Right lobe of liver (tissue), 6 donors: ENCODE measurements at regions not wholly inside any gene's neighbourhood (a gene's known extent, or its start where the extent isn't known, plus 50 kb on each side); places are given as distances from the start of the nearest gene placed in this dataset.

ENCODE experiments used
- ATAC-seq, 4 donors: fragments of 200-7000 bp; cut with Tn5 transposase; one replicate each; pipeline ENCODE4 v1.9.1; 2020; ENCODE audit warnings: mild to moderate bottlenecking in 4 of 4, moderate library complexity in 4 of 4
- DNase-seq, 3 donors: peaks; one replicate each; pipeline ENCODE4 v3.0.0-alpha.2; 2020
- H3K27ac ChIP-seq, 3 donors: fragments of 200-600 bp; one replicate each; pipeline ENCODE4 v1.8.0; 2022
- H3K27me3 ChIP-seq, 2 donors: fragments of 200-600 bp; one replicate each; pipeline ENCODE4 v1.8.0; 2022
- H3K36me3 ChIP-seq, 4 donors: fragments of 200-600 bp; sonication (generic) in 1 of 4; one replicate each; pipeline versions ENCODE4 v1.5.1 to v1.8.0; 2017 to 2022; ENCODE audit warnings: control low read depth in 1 of 4
- H3K4me1 ChIP-seq, 4 donors: fragments of 200-600 bp; sonication (generic) in 1 of 4; one replicate each; pipeline versions ENCODE4 v1.5.1 to v1.8.0; 2017 to 2022; ENCODE audit warnings: control low read depth in 1 of 4
- H3K4me3 ChIP-seq, 3 donors: fragments of 200-600 bp; one replicate each; pipeline ENCODE4 v1.8.0; 2022
- H3K9me3 ChIP-seq, 4 donors: fragments of 200-600 bp; sonication (generic) in 1 of 4; one replicate each; pipeline versions ENCODE4 v1.5.1 to v1.8.0; 2017 to 2022; ENCODE audit warnings: control low read depth in 1 of 4
- POLR2A ChIP-seq: fragments of 450-650 bp; IDR thresholded peaks from one replicate; pipeline ENCODE4 v1.6.1; 2017; ENCODE audit warnings: antibody characterized with exemption, mild to moderate bottlenecking
- WGBS: methylation state at CpG from one replicate; pipeline ENCODE4 v1.1.6; 2018; ENCODE audit warnings: low coverage, low lambda C conversion rate; ENCODE audit not compliant: insufficient coverage; ENCODE audit errors: missing lambda C conversion rate; 5-methylcytosine and 5-hydroxymethylcytosine counted together
- intact Hi-C, 2 donors: fragments of 100-400 bp; cut with DNase I; formaldehyde crosslinking; loops; one replicate each; pipeline versions ENCODE4 v1.11.2 to v1.14.1; 2022
- TF ChIP-seq, protein P1 (sequence below), 4 donors: fragments of 200-600 bp in 3 of 4; fragments of 450-650 bp in 1 of 4; IDR thresholded peaks; one replicate each; pipeline versions ENCODE4 v1.5.1 to v1.8.0; 2016 to 2022; ENCODE audit warnings: antibody characterized with exemption in 4 of 4, mild to moderate bottlenecking in 2 of 4
- donor health status: DM: no; HTN: yes; CAD: no.
- donor health status: DM: no; HTN: no; CAD: no.
- donor health status: DM: no; HTN: no; CAD: no.
- donor health status: DM: no; HTN: yes; CAD: no.
- donor health status: DM: no; HTN: yes; CAD: no.

DNA sequence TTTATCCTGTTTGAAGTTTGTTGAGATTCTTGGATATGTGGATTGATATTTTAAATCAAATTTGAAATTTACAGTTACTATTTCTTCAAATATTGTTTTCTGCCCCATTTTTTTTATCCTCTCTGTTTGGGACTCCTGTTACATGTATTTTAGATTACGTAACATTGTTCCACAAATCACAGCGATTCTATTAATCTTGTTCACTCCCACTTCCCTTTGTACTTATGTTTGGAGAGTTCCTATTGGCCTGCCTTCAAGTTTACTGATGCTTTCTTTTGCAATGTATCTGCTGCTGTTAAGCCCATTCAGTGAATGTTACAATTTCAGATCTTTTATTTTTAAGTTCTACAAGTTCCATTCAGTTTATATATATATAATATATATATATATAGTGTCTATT is 288.3 kb upstream of the TNRC6C start:
- intact Hi-C loops = no loop called here
- H3K4me3 ChIP-seq = no peak overlapping the region
- 81% methylated on average over 2 of the region's 2 CpGs for WGBS
- DNase-seq (no peak), ATAC-seq (no peak)
- H3K27me3 ChIP-seq = no peaks in the 10 kb centered on the region
- H3K9me3 ChIP-seq = peaks cover 0 to 6% (median 0%) of the 10 kb centered on the region in 4 donors
- H3K4me1 ChIP-seq = no peaks in the 10 kb centered on the region
- TF ChIP-seq, protein P1, sequence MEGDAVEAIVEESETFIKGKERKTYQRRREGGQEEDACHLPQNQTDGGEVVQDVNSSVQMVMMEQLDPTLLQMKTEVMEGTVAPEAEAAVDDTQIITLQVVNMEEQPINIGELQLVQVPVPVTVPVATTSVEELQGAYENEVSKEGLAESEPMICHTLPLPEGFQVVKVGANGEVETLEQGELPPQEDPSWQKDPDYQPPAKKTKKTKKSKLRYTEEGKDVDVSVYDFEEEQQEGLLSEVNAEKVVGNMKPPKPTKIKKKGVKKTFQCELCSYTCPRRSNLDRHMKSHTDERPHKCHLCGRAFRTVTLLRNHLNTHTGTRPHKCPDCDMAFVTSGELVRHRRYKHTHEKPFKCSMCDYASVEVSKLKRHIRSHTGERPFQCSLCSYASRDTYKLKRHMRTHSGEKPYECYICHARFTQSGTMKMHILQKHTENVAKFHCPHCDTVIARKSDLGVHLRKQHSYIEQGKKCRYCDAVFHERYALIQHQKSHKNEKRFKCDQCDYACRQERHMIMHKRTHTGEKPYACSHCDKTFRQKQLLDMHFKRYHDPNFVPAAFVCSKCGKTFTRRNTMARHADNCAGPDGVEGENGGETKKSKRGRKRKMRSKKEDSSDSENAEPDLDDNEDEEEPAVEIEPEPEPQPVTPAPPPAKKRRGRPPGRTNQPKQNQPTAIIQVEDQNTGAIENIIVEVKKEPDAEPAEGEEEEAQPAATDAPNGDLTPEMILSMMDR (IDR thresholded peaks at IDR 0.05) = no peak
- no peak for TF ChIP-seq POLR2A
- H3K27ac ChIP-seq = no peak overlapping the region
- no peaks in the 10 kb centered on the region for H3K36me3 ChIP-seq

DNA sequence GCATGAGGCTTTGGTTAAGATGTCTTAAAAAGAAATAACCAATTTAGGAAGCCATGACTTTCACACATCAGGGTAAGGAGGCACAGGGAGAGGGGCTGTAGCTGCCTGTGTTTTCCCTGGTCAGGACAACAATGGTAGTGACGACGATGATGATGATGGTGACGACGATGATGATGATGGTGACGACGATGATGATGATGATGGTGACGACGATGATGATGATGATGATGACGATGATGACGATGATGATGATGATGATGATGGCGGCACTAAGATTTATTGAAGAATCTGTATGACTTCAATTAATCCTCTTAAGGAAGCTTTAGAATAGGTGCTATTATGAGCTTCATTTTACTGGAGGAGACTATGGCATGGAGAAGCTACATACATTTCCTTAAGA is 284.1 kb upstream of the TNRC6C start:
- no peaks in the 10 kb centered on the region for H3K36me3 ChIP-seq
- ATAC-seq = no peak
- no peaks in the 10 kb centered on the region for H3K4me1 ChIP-seq
- H3K4me3 ChIP-seq = no peak overlapping the region
- no peaks in the 10 kb centered on the region for H3K9me3 ChIP-seq
- TF ChIP-seq POLR2A = no peak
- TF ChIP-seq, protein P1 (IDR thresholded peaks at IDR 0.05) = no peak
- 70% methylated on average over 11 of the region's 11 CpGs for WGBS
- no peak overlapping the region for H3K27ac ChIP-seq
- intact Hi-C loops = no loop called here
- peak in 1 of 3 donors; percentile 9 for DNase-seq
- H3K27me3 ChIP-seq = no peaks in the 10 kb centered on the region

DNA sequence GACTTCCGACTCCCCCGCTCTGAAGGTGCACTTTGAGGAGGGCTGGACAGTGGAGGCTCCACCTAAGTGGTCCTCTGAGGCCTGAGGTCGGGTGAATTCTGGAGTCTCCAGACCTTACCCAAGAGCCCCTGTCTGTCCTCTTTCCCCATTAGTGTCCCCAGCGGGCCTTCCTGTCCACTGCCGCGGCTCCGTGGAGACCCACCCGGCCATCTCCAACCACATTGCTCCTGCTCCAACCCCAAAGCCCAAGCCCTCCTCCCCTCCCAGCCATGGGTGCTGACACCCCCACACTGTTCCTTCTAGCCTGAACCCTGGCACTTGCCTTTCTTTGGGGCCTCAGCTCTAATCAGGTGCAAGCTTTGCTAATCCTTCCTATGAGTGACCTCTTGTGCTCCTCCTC is 283.1 kb upstream of the TNRC6C start:
- H3K4me3 ChIP-seq = no peak overlapping the region
- WGBS = 100% methylated on average over 3 of the region's 8 CpGs
- no peaks in the 10 kb centered on the region for H3K4me1 ChIP-seq
- TF ChIP-seq, protein P1 (IDR thresholded peaks at IDR 0.05) = no peak
- no peak overlapping the region for H3K27ac ChIP-seq
- H3K27me3 ChIP-seq = no peaks in the 10 kb centered on the region
- ATAC-seq = no peak
- intact Hi-C loops = no loop called here
- peak in 2 of 3 donors; percentile 36 to 42 for DNase-seq
- H3K36me3 ChIP-seq = no peaks in the 10 kb centered on the region
- H3K9me3 ChIP-seq = no peaks in the 10 kb centered on the region

DNA sequence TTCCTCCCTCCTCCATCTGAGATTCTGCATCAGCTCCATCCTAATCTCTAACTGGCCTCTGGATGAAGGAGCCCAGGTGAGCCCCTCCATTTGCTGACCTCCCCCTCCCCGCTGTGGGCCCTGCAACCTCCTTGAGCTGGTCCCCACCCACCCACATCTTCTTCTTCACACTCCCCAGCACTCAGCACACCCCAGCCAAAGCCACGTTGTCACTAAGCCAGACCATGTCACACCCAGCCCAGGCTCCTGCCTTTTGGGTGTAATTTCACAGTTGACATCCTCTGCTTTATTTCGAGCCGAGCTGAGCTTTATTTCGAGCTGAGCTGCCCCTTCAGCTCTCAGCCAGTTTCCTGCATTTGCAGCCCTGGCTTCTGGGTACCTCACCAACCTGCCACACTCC is 282.7 kb upstream of the TNRC6C start:
- WGBS = 49% methylated on average over 5 of the region's 5 CpGs
- no peaks in the 10 kb centered on the region for H3K4me1 ChIP-seq

More for the DNA sequence above, 282.7 kb upstream of the TNRC6C start:
- Histone ChIP-seq H3K9me3 (no peaks in the 10 kb centered on the region), H3K4me3 (no peak overlapping the region), H3K36me3 (no peaks in the 10 kb centered on the region), H3K27ac (no peak overlapping the region), H3K27me3 (no peaks in the 10 kb centered on the region)
- no peak for ATAC-seq
- DNase-seq = peak in 2 of 3 donors; percentile 22 to 31
- intact Hi-C loops = no loop called here
- no peak for TF ChIP-seq POLR2A
- TF ChIP-seq, protein P1 (IDR thresholded peaks at IDR 0.05) = no peak
